Fibroblast of upper back skin (primary cell): ENCODE measurements at regions not wholly inside any gene's neighbourhood (a gene's known extent, or its start where the extent isn't known, plus 50 kb on each side); places are given as distances from the start of the nearest gene placed in this dataset.
A peak's percentile ranks its signal among the peaks of the same experiment; 100 is the strongest.

ENCODE experiments used
- DNase-seq: peaks from one replicate; pipeline ENCODE4 v3.0.0-alpha.2; 2013

GRCh38 chr5:107146901-107147300 is 523.8 kb downstream of the EFNA5 start:
- no peak for DNase-seq

GRCh38 chr5:107135391-107135790 is 535.3 kb downstream of the EFNA5 start:
- DNase-seq: peak; percentile 64

DNA sequence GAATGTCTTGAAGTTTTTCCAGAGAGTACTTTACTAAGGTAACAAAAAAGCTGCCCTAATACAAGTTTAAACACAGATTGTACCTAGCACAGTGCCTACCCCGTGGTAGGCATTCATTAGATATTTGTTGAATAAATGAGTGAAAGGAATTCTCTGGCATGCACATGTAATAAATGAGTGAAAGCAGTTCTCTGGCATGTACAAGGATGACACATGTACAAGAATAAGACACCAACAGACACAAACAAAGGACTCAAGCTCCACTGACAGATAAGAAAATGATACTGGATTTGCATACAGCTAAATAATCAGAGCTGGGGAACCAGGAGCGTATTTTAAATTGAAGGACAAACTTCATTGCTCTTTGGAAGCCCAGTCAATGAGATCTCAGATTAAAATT is 535.8 kb downstream of the EFNA5 start:
- DNase-seq: no peak

GRCh38 chr5:107129051-107129450 is 541.7 kb downstream of the EFNA5 start:
- DNase-seq: peak; percentile 78

GRCh38 chr5:107127878-107128277 is 542.9 kb downstream of the EFNA5 start:
- no peak for DNase-seq

DNA sequence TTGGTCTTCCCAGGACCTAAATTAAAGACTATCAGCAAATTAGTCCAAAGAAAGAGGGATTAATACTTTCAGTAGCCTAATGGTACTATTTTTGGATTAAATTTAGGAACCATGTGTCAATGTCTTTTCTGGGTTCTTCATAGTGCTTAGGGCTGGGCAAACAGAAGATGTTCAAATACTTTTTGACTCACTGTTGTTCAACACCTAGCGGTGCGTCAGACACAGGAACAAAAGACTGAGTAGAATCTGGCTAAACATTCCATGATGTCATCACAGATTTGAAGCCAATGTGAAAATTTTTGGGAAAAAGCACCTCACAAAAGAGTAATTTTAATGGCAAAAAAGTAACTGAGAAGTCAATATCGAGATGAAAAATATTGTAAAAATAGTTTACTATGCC is 544.4 kb downstream of the EFNA5 start:
- no peak for DNase-seq

DNA sequence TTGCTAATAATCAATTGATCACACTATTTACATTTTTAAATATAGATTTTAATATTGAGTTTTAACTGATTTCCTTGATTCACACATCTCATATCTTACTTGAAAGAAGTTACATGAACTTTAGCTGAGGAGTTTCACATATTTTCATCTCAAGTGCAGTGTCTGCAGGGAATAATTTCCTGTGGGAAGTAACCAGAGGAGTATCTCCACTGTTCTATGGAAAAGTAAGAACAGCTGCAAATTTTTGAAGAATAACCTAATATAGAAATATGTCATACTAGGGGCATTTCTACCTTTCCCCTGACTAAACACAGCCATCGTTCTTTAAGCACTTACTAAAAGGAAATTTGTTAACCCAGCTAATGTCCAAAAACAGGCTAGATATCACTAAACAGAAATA is 546.4 kb downstream of the EFNA5 start:
- DNase-seq: no peak

GRCh38 chr5:107123014-107123413 is 547.7 kb downstream of the EFNA5 start:
- DNase-seq: no peak

- DNase-seq: peak; percentile 20
Measured at GRCh38 chr5:107121793-107122519, 548.8 kb downstream of the EFNA5 start.

DNA sequence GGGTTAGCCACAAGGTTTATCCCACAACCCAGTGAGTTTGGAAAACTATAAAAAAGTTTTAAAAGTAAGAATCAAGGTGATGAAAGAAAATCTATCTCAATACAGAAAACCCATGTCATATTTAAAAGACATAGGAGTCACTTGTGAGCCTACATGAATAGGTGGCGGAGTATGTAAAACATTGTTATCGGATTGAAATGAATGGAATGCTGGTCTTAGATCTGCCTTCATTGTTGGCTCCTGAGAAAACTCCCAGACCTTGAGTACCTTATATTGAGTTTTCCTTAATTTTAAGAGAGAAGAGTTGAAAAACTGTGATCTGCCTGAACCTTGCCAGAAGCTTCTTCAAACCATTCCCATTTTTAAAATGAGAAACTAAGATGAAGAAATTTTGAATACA is 551.1 kb downstream of the EFNA5 start:
- DNase-seq: no peak

DNA sequence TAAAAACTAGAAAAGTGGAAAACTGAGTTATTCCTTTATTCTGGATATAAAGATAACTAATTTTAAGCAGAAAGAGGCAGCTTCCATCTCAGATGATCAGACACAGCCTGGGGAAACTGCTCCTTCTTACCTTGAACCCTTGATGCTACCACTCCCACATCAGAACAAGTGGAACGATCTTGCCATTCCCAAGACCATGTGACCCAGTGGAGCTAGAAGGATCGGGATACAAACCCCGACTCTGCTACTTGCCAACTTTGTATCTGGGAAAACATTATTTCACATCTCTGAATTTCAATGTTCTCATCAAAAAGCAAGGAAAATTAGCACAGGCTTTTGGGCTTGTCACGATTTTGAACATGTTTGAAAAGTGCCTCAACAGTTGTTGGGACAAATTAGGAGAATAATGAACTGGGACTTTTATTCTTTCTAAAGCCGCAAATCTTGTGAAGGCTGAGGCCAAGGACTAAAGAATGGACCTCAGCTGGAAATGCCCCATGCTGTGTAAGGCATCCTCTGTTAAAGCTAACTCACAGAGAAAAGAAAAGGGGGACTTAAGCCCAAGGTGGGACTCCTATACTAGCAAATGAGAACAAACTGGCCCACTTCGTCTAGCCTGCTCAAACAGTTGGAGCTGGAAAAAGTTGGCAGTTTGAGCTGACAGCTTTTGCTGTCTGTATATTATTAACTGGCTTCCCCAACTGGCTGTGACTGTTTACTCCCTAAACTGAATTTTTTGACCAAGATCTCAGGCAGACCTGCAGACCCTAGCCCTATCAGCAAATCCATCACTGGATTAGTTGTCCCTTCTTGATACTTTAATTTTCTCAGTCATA is 552.3 kb downstream of the EFNA5 start:
- no peak for DNase-seq

GRCh38 chr5:107112216-107112615 is 558.5 kb downstream of the EFNA5 start:
- DNase-seq: peak; percentile 80

- DNase-seq: no peak
Measured at GRCh38 chr5:107104040-107104995, 566.4 kb downstream of the EFNA5 start.

GRCh38 chr5:107103522-107103921 is 567.2 kb downstream of the EFNA5 start:
- DNase-seq: no peak

- DNase-seq: no peak
Measured at GRCh38 chr5:107100121-107100520, 570.6 kb downstream of the EFNA5 start.

- no peak for DNase-seq
Measured at GRCh38 chr5:107099506-107099905, 571.2 kb downstream of the EFNA5 start.

- DNase-seq: peak; percentile 19
Measured at GRCh38 chr5:107092695-107093094, 578.0 kb downstream of the EFNA5 start.

DNA sequence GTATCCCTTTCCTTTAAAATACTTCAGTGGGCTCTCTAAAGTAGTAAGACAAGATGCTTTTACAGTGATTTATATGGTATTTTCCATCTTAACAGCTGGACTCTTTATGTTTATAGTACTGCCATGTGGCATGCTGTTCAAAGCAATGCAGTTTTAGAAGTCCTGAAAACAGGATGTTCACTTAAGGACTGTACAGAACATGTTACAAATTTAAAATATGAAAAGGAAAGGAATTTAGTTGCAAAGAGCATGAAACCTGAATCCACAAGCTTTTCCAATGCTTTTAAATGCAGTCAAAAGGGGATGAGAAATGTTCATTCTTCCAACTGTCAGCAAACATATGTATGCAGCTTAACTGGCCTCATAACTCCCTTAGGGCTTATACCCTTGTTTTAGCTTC is 580.2 kb downstream of the EFNA5 start:
- DNase-seq: peak; percentile 39

DNA sequence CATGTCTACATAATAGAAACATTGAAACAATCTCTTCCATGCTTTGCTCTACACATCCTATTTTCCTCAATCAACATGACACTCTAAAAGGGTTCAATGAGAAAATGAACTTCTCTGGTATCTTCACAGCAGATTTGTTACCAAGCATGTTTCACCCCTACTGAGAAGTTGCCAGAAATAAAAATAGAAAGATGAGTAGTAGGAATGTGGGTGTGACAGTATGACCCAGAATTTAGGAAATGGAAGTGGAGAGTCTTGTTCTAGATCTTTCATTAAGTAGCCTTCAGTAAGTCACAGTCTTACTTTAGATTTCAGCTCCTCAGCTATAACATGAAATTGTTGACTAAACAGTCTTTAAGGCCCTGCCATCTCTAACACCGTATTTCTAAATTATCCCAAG is 581.8 kb downstream of the EFNA5 start:
- no peak for DNase-seq

DNA sequence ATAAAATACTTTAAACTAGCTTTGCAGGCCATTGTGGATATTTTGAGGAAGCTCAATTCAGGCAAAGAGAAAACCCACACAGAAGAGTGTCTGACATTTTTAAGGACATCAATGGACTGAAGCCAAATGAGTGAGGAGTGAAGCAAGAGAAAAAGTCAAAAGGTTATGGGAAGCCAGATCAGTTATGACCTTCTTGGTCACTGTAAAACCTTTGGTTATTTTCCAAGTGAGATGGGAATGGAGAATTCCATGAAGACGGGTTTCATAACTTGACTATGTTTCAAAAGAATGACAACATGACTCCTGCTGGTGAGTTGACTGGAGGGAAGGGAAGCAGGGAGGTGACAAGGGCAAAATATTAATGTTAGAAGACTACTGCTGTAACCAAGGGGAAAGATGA is 585.2 kb downstream of the EFNA5 start:
- no peak for DNase-seq

DNA sequence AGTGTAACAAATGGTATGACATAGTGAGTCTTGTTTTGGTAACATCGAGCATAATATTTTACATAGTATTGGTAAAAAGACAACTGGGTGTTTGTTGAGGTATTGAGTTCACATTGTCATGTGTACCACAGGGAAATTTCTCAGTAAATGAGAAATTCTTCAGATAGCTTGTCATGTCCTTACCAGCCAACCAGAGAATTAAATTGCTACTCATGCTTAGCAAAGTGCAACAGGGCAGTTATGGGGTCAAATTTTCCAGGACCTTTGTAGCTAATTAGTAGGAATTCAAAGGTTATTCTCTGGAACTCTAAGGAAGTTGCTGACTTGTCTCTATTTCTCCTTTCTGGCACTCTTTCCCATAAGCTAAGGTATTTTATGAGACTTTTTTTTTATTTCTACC is 595.7 kb downstream of the EFNA5 start:
- DNase-seq: no peak

- no peak for DNase-seq
Measured at GRCh38 chr5:107072967-107073366, 597.8 kb downstream of the EFNA5 start.

GRCh38 chr5:107072440-107072839 is 598.3 kb downstream of the EFNA5 start:
- DNase-seq: peak; percentile 64
